ENCODE measurements at regions not wholly inside any gene's neighbourhood (a gene's known extent, or its start where the extent isn't known, plus 50 kb on each side); places are given as distances from the start of the nearest gene placed in this dataset.

DNA sequence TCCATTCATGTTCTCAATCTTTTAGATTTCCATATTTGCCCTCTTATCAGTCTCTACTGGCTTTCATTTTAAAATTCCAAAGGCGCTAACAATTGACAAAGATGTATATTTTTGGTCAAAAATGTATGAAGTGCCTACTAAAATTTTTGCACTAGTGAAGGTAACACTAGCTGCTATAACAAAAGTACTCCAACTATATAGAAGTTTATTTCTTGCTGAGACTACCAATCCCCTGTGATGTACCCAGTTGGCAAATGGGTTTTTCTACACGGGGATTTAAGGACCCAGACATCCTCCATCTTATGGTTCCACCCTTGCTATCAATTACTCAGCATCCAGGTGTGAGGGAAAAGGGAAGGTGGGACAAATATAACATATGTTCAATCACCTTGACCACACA, 75.3 kb upstream of the TSPAN8 start:
- Histone ChIP-seq H3K36me3 (ENCODE audit: insufficient read depth, low read depth, low read length) (no peaks in the 10 kb centered on the region), H3K4me1 (ENCODE audit: insufficient read depth, low read length) (no peaks in the 10 kb centered on the region), H3K4me3 (ENCODE audit: low read length) (no peak overlapping the region), H3K27me3 (ENCODE audit: insufficient read depth, low read length) (no peaks in the 10 kb centered on the region), H3K9ac (ENCODE audit: low read depth, low read length) (no peak overlapping the region), H3K27ac (ENCODE audit: low read length) (no peak overlapping the region), H3K9me3 (ENCODE audit: insufficient read depth, low read depth, low read length) (no peaks in the 10 kb centered on the region)

DNA sequence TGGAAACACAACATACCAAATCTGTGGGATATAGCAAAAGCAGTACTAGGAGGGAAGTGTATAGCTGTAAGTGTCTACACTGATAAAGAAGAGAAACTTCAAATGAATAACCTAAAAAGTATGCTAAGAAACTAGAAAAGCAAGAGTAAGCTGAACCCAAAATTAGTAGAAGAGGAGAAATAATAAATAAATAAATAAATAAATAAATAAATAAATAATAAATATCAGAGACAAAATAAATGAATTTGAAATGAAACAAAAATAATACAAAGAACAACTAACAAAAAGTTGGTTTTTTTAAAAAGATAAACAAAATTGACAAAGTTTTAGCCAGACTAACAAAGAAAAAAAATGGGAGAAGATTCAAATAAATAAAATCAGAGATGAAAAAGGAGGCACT, 72.7 kb upstream of the TSPAN8 start:
- Histone ChIP-seq H3K4me1 (ENCODE audit: insufficient read depth, low read length) (no peaks in the 10 kb centered on the region), H3K36me3 (ENCODE audit: insufficient read depth, low read depth, low read length) (no peaks in the 10 kb centered on the region), H3K4me3 (ENCODE audit: low read length) (no peak overlapping the region), H3K27ac (ENCODE audit: low read length) (no peak overlapping the region), H3K9ac (ENCODE audit: low read depth, low read length) (no peak overlapping the region), H3K9me3 (ENCODE audit: insufficient read depth, low read depth, low read length) (no peaks in the 10 kb centered on the region), H3K27me3 (ENCODE audit: insufficient read depth, low read length) (no peaks in the 10 kb centered on the region)

DNA sequence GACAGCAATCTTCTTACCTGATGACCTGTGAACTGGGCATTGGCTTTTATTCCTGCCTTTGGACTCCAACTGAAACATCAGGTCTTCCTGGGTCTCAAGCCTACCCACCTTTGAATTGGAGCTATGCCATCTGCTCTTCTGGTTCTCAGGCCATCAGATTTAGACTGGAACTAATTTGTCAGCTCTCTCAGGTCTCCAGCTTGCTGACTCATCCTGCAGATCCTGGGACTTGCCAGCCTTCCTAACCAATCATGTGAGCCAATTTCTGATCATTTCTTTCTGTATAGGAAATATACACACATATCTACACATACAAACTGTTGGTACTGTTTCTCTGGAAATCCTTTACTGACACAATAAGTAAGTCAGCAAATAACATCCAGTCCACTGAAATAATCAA, 65.3 kb upstream of the TSPAN8 start:
- Histone ChIP-seq H3K36me3 (ENCODE audit: insufficient read depth, low read depth, low read length) (no peaks in the 10 kb centered on the region), H3K4me3 (ENCODE audit: low read length) (no peak overlapping the region), H3K27me3 (ENCODE audit: insufficient read depth, low read length) (no peaks in the 10 kb centered on the region), H3K4me1 (ENCODE audit: insufficient read depth, low read length) (no peaks in the 10 kb centered on the region), H3K9ac (ENCODE audit: low read depth, low read length) (no peak overlapping the region), H3K27ac (ENCODE audit: low read length) (no peak overlapping the region), H3K9me3 (ENCODE audit: insufficient read depth, low read depth, low read length) (no peaks in the 10 kb centered on the region)

DNA sequence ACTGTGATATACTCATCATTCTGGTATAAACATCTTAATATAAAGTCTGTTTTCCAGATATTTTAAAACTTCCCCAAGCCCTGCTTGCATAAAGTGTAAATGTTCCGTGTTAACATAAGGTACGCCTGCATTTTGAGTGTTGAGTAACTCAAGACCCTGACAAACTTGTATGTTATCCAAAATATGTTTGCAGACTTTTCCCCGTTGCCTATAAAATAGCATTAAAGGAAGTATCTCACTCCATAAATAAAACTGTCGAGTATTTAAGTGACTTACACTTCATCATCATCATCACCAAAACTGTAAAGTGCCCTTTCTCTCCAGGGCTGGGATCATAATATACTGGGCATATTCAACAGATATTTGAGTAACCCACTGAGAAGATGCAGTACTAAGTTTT, 64.6 kb upstream of the TSPAN8 start:
- no peaks in the 10 kb centered on the region for H3K27me3 ChIP-seq (ENCODE audit: insufficient read depth, low read length)
- no peaks in the 10 kb centered on the region for H3K36me3 ChIP-seq (ENCODE audit: insufficient read depth, low read depth, low read length)
- H3K9ac ChIP-seq (ENCODE audit: low read depth, low read length): no peak overlapping the region

DNA sequence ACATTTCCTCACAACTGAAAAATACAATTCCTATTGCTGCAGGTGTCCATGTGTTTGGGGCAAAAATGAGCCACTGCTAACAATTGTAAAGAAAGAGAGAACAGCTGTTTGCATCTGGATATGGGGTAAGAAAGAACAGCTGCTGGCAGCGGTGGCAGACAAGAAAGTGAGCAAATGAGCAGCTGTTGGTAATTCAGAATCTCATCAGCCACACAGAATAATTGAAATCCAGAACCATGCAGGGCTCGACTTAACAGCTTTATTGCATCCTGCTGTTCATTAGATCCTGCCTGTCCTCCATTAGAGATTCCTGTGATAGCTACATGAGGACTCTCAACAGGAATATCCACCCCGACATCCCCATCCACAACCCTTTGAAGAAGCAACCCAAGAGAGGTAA, 62.5 kb upstream of the TSPAN8 start:
- H3K27me3 ChIP-seq (ENCODE audit: insufficient read depth, low read length): no peaks in the 10 kb centered on the region
- no peak overlapping the region for H3K9ac ChIP-seq (ENCODE audit: low read depth, low read length)
- H3K4me3 ChIP-seq (ENCODE audit: low read length): no peak overlapping the region
- no peak overlapping the region for H3K27ac ChIP-seq (ENCODE audit: low read length)
- no peaks in the 10 kb centered on the region for H3K9me3 ChIP-seq (ENCODE audit: insufficient read depth, low read depth, low read length)
- peaks cover 5% of the 10 kb centered on the region for H3K4me1 ChIP-seq (ENCODE audit: insufficient read depth, low read length)
- H3K36me3 ChIP-seq (ENCODE audit: insufficient read depth, low read depth, low read length): no peaks in the 10 kb centered on the region

More for the DNA sequence above, 64.6 kb upstream of the TSPAN8 start:
- Histone ChIP-seq H3K9me3 (ENCODE audit: insufficient read depth, low read depth, low read length) (no peaks in the 10 kb centered on the region), H3K4me3 (ENCODE audit: low read length) (no peak overlapping the region), H3K27ac (ENCODE audit: low read length) (no peak overlapping the region), H3K4me1 (ENCODE audit: insufficient read depth, low read length) (no peaks in the 10 kb centered on the region)

DNA sequence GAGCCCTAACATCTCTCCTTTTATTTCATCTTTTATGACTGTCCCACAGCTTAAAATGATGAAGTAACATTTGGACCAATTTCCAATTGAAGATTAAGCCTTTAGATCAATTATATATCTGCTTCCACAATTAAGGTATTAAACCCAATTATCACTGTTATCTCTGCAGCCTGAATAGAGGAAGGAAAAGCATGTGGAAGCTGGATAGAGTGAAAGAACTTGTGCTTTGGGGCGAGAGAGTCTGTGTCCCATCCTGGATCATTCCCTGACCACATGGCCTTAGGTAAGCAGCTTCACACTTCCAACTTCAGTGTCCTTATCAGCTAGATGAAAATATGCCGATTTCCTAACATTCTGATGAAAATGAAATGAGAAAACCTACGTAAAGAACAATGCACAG, 61.4 kb upstream of the TSPAN8 start:
- Histone ChIP-seq H3K4me1 (ENCODE audit: insufficient read depth, low read length) (peaks cover 14% of the 10 kb centered on the region), H3K9me3 (ENCODE audit: insufficient read depth, low read depth, low read length) (no peaks in the 10 kb centered on the region), H3K36me3 (ENCODE audit: insufficient read depth, low read depth, low read length) (no peaks in the 10 kb centered on the region)

DNA sequence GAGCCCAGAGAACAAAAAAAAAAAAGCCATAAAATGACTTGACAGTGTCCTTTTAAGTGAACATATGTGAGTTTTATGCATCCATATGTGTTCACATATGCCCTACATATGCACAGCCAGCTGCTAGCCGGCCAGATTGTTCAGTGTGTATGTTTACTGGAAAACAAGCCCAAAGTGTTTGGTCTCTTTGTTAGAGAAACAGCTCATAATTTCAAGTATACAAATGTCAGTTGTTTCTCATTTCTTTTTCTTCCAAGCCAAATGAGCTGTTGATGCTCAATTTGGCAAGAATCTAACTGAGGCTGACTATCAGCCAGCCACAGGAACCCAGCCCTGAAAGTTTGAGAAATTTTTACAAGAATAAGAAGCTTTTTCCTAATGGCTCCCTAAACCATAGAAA, 60.8 kb upstream of the TSPAN8 start:
- H3K4me1 ChIP-seq (ENCODE audit: insufficient read depth, low read length): peaks cover 18% of the 10 kb centered on the region
- H3K36me3 ChIP-seq (ENCODE audit: insufficient read depth, low read depth, low read length): no peaks in the 10 kb centered on the region
- no peaks in the 10 kb centered on the region for H3K27me3 ChIP-seq (ENCODE audit: insufficient read depth, low read length)
- no peaks in the 10 kb centered on the region for H3K9me3 ChIP-seq (ENCODE audit: insufficient read depth, low read depth, low read length)
- H3K9ac ChIP-seq (ENCODE audit: low read depth, low read length): no peak overlapping the region
- no peak overlapping the region for H3K4me3 ChIP-seq (ENCODE audit: low read length)
- H3K27ac ChIP-seq (ENCODE audit: low read length): no peak overlapping the region

More for the DNA sequence above, 61.4 kb upstream of the TSPAN8 start:
- Histone ChIP-seq H3K9ac (ENCODE audit: low read depth, low read length) (no peak overlapping the region), H3K27ac (ENCODE audit: low read length) (no peak overlapping the region), H3K27me3 (ENCODE audit: insufficient read depth, low read length) (no peaks in the 10 kb centered on the region), H3K4me3 (ENCODE audit: low read length) (no peak overlapping the region)

DNA sequence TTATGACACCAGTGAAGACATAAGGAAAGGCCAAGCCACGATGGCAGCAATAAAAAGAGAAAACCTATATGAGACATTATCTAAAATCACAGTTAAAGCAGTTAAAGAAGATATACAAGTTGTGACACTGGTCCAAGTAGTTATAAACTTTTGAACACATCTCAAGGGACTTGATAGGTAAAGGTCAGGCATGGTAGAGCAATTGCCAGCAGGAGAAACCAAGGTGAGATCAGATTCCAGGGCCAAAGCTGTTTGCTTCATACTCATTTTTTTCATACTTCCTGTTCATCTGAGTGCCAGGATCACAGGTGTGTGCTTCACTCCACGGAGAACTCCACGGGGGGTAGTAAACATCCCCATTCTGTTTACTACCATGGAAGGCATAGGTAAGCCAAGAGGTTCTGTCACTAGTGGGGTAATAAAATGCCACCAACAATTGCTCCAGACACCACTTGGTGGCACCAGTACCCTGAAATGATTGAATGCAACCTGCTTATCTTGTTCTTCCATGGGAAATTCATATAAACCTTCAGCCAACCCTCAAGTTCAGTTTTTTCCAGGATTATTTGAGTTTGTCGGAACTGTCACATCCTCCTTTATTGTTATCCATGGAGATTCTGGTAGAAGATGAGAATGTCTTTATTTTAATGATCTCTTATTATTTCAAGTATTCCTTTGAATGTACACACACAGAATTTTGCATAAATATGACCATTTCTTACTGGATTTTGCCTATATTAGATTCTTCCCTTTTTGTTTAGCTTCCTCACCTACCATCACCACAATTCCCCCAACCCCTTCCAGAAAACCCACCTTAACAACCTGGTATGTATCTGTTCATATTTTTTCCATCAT, 59.2 kb upstream of the TSPAN8 start:
- Histone ChIP-seq H3K4me3 (ENCODE audit: low read length) (no peak overlapping the region), H3K4me1 (ENCODE audit: insufficient read depth, low read length) (peaks cover 23% of the 10 kb centered on the region), H3K27me3 (ENCODE audit: insufficient read depth, low read length) (no peaks in the 10 kb centered on the region), H3K9ac (ENCODE audit: low read depth, low read length) (no peak overlapping the region), H3K9me3 (ENCODE audit: insufficient read depth, low read depth, low read length) (0 out of 2 replicates have a peak, but pooled peaks cover 4% of the 10 kb centered on the region), H3K27ac (ENCODE audit: low read length) (no peak overlapping the region), H3K36me3 (ENCODE audit: insufficient read depth, low read depth, low read length) (no peaks in the 10 kb centered on the region)

DNA sequence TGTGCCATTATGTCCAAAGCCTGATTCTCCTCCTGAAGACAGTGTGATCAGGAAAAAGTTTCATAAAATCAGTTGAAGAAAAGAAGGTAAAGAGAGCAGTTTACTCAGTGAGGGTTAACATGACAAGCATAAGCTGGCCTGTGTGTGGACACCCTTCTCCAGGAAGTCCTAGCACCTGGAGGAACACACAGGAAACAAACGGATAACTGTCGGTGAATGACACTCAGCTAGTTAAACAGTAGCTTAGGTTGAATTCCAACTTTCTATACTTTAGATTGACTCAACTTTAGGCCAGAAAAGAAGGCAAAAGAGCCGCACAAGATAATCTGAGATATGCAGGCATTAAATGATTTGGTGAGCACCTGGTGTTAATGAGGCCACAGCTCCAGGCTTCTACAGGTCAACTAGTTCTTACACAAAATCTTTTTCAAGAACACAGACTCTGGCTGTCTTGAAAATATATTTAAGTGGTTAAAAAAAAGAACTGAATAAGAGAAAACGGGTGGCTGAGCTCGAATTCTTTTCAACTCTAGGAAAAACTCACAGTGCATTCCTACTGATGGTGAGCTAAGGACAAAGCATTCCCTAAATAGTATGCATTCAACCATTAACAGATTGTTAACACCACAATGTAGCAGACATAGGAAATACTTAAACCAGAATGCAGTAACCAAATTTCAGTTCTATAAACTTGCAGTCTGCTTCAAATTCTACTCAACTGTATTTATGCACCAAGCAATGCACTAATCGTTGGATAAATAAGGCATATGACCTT, 56.9 kb upstream of the TSPAN8 start:
- Histone ChIP-seq H3K4me3 (ENCODE audit: low read length) (peak overlapping the region; percentile 16; the same call in 1 of the 2 replicates), H3K36me3 (ENCODE audit: insufficient read depth, low read depth, low read length) (no peaks in the 10 kb centered on the region), H3K27ac (ENCODE audit: low read length) (peak overlapping the region; percentile 67), H3K27me3 (ENCODE audit: insufficient read depth, low read length) (no peaks in the 10 kb centered on the region), H3K4me1 (ENCODE audit: insufficient read depth, low read length) (peaks cover 23% of the 10 kb centered on the region), H3K9me3 (ENCODE audit: insufficient read depth, low read depth, low read length) (peaks cover 20% of the 10 kb centered on the region), H3K9ac (ENCODE audit: low read depth, low read length) (peak overlapping the region; percentile 60; the same call in 1 of the 2 replicates)

DNA sequence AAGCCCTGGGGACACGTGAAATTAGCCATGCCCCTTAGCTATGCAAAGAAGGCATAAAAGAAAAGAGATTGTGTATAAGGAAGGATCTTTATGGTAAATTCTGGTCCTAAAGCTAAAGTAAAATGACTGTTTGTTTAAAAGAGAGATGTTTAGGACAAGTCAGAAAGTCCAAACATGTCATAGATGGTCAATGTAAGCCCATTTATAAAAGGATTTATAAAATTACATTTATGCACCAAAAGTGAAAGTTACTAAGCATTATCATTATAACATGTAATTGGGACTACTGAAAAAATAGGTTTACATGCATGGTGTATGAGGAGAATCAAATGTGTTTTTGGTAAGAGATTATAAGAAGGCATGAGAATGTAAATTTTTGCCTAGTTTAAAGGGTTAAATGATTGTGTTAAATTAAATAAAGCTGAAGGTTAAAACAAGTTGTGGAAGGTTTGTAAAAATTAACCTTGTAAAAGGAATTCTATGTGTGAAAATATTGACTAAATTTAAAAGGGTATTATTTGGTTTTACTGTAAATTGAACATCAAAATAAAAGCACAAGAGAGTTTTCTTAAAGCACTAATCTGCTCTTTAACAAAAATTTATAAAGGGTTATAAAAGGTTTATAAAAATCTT, 50.4 kb upstream of the TSPAN8 start:
- Histone ChIP-seq H3K9ac (ENCODE audit: low read depth, low read length) (no peak overlapping the region), H3K27me3 (ENCODE audit: insufficient read depth, low read length) (no peaks in the 10 kb centered on the region), H3K36me3 (ENCODE audit: insufficient read depth, low read depth, low read length) (no peaks in the 10 kb centered on the region), H3K9me3 (ENCODE audit: insufficient read depth, low read depth, low read length) (peaks cover 75% of the 10 kb centered on the region), H3K27ac (ENCODE audit: low read length) (no peak overlapping the region), H3K4me1 (ENCODE audit: insufficient read depth, low read length) (peaks cover under 1% of the 10 kb centered on the region), H3K4me3 (ENCODE audit: low read length) (no peak overlapping the region)
